ENCODE measurements at regions not wholly inside any gene's neighbourhood (a gene's known extent, or its start where the extent isn't known, plus 50 kb on each side); places are given as distances from the start of the nearest gene placed in this dataset.

DNA sequence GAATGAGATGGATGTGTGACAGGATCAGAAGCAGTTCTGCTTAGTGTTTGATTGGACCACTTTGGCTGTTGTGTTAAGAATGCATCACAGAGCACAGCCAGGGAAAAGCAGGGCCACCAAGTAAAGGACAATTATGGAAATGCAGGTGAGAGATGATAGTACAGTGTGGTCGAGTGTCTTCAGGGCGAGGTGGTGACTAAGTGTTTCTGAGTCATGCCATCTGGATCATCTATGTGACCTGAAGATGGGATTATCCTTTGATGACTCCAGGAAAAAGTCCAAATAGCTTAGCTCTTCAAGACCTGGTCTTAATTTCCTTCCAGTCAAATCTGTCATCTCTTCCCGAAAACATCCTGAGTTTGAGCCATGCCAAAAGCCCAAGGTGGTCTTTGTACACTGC, 523.2 kb upstream of the IGFBP3 start:
- TF ChIP-seq, protein P1, sequence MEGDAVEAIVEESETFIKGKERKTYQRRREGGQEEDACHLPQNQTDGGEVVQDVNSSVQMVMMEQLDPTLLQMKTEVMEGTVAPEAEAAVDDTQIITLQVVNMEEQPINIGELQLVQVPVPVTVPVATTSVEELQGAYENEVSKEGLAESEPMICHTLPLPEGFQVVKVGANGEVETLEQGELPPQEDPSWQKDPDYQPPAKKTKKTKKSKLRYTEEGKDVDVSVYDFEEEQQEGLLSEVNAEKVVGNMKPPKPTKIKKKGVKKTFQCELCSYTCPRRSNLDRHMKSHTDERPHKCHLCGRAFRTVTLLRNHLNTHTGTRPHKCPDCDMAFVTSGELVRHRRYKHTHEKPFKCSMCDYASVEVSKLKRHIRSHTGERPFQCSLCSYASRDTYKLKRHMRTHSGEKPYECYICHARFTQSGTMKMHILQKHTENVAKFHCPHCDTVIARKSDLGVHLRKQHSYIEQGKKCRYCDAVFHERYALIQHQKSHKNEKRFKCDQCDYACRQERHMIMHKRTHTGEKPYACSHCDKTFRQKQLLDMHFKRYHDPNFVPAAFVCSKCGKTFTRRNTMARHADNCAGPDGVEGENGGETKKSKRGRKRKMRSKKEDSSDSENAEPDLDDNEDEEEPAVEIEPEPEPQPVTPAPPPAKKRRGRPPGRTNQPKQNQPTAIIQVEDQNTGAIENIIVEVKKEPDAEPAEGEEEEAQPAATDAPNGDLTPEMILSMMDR (IDR thresholded peaks at IDR 0.05): no peak
- no peak overlapping the region for H3K27ac ChIP-seq
- no peak overlapping the region for H3K4me3 ChIP-seq
- no peak for DNase-seq (ENCODE audit: low spot score)

DNA sequence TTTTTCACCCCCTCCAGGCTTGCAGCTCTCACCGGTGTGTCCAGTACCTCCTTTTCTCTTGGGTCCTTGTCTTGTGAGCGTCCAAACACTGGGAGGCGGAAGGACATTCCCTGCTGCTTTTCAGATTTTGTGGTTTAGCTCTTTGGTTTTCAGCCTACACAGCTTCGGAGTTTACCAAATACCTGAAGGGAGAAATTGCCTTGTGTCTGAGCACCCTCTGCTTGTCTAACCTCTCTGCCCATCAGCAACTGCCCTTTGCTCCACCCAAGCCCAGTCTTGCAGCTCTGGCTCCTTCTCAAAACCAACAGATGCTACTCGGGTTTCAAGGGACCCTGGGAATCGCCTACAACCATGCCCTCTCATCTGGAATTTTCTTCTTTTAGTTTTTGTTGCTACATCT, 519.1 kb upstream of the IGFBP3 start:
- no peak overlapping the region for H3K4me3 ChIP-seq
- TF ChIP-seq, protein P1 (IDR thresholded peaks at IDR 0.05): no peak
- DNase-seq (ENCODE audit: low spot score): no peak
- H3K27ac ChIP-seq: no peak overlapping the region

DNA sequence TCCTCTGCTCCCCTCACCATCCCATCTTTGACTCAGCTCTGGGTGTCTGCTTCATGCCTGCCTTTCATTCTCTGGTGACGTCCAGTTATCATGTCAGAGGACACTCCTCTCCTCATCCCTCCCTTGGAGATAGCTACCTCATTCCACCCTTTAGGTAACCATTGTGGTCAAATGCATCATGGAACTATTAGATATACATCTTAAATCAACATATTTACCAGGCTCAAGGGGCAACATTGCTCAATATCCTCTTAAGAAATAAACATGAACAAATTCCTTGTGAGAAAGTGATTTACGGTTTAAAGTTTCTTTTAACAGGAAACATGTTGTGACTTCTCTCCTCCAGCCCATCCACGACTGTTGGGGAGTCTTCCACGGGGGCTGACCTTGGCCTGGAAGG, 511.6 kb upstream of the IGFBP3 start:
- Histone ChIP-seq H3K4me3 (no peak overlapping the region), H3K27ac (no peak overlapping the region)
- TF ChIP-seq, protein P1 (IDR thresholded peaks at IDR 0.05): no peak
- DNase-seq (ENCODE audit: low spot score): no peak

DNA sequence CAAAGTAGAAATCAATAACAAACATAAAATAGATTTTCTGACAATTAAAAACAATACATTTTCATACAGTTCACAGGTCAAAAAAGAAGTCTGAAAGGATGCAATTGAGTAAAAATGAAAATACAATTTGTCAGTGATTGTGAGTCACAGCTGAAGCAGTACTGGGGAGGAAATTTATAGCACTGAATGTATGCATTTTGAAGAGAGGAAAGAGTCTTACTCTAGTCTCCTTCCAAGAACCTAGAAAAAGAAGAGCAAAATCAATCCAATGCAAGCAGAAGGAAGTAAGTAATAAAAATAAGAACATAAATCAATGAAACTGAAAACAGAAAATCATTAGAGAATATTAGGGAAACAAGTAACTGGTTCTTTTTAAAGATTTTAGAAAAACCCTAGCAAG, 507.2 kb upstream of the IGFBP3 start:
- Histone ChIP-seq H3K4me3 (no peak overlapping the region), H3K27ac (no peak overlapping the region)
- DNase-seq (ENCODE audit: low spot score): no peak
- TF ChIP-seq, protein P1 (IDR thresholded peaks at IDR 0.05): no peak

DNA sequence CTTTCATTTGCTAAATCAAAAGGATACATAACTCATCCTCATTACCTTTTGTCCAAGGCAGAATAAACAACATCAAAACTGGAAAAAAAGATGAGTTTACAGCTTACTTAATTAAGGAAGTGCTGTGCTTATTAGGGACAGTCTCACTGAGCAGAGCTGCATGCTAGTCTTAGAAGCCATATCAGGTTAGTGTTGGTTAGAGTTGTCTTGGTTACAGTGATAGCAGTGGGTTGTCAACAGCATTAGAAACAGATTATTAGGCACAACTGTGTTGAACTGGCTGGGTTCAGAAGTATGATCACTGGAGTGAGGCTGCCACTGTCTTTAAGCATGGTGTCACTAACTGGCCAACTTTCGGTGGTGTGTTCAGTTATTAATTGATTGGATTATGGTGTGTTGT, 503.9 kb upstream of the IGFBP3 start:
- no peak for DNase-seq (ENCODE audit: low spot score)
- H3K4me3 ChIP-seq: no peak overlapping the region
- no peak overlapping the region for H3K27ac ChIP-seq
- TF ChIP-seq, protein P1 (IDR thresholded peaks at IDR 0.05): no peak

DNA sequence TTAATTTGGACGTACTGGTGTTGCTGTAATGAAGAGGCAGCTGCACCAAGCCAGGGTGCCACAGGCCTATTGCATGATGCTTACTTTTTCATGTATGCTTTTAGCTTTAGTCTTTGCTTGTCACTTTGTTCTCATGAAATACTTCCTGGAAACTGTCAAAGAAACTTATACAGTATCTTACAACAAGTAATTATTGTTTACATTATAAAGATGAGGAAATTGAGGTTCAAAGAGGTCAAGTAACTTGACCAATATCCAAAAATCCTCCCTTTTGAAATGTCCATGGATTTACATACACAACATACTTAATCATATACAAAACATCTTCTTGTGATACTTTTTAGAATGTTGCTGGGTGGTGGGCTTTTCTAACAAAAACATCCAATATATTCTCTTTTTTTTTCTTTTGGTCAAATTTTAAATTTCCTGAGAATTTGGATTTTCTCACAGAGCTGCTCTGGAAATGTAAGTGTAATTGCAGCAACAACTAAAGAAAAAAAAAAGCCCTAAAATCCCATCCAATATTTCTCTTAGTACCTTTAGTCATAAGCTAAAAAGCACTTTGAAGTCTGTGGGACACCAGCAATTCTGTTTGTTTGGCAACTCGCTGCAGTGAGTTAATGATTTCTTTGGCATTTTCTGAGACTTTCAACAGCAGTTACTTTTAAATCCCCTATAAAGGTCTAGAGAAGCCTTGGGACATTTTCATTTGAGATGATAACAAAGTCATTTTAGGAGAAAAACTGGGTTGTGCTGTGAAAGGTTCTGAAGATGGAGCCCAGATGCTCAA, 500.6 kb upstream of the IGFBP3 start:
- no peak for DNase-seq (ENCODE audit: low spot score)
- Histone ChIP-seq H3K27ac (no peak overlapping the region), H3K4me3 (no peak overlapping the region)
- TF ChIP-seq, protein P1 (IDR thresholded peaks at IDR 0.05): no peak

DNA sequence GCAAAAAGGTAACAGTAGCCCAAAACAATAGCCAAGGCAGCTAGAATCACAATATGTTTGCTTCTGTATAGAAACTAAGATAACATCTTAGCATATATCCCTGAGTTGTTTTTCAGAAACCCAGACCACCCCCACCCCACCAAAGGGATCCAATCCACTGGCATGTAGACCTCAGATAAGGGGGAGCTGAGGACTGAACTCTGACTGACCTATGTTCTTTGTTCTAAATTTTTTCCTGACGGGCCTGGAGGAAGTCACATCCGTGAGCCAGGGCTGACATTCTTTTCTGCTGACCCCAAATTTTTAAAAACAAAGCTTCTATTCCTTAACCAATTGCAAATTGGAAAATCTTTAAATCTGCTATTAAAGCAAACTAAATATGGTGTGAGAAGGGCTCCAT, 493.9 kb upstream of the IGFBP3 start:
- no peak overlapping the region for H3K4me3 ChIP-seq
- TF ChIP-seq, protein P1 (IDR thresholded peaks at IDR 0.05): no peak

More for the DNA sequence above, 493.9 kb upstream of the IGFBP3 start:
- DNase-seq (ENCODE audit: low spot score): no peak
- H3K27ac ChIP-seq: no peak overlapping the region
